ENCODE measurements at regions not wholly inside any gene's neighbourhood (a gene's known extent, or its start where the extent isn't known, plus 50 kb on each side); places are given as distances from the start of the nearest gene placed in this dataset.

- TF ChIP-seq HNRNPLL (IDR thresholded peaks at IDR 0.05; ENCODE audit: low read depth, low read length, poor library complexity, severe bottlenecking) (no peak), ETV5 (CRISPR knock-in tag; IDR thresholded peaks at IDR 0.05; ENCODE audit: low read depth) (no peak), MTA1 (IDR thresholded peaks at IDR 0.05; ENCODE audit: borderline replicate concordance) (no peak), HNRNPL (IDR thresholded peaks at IDR 0.05; ENCODE audit: low read depth, low read length) (no peak), HLTF (IDR thresholded peaks at IDR 0.05) (no peak), CBX3 (IDR thresholded peaks at IDR 0.05; ENCODE audit: borderline replicate concordance in 1 of 2, low read length in 2 of 2) (peak in 1 of 2 experiments; percentile 46; a peak in 1 of 3 replicates), FOXJ2 (tag; IDR thresholded peaks at IDR 0.05) (peak; percentile 75), ZFP1 (CRISPR knock-in tag; IDR thresholded peaks at IDR 0.05) (no peak), CBX1 (IDR thresholded peaks at IDR 0.05; ENCODE audit: low read depth) (0 out of 2 replicates have a peak, but pooled peaks have one; percentile 17), SOX6 (IDR thresholded peaks at IDR 0.05) (peak; percentile 65), CREM (IDR thresholded peaks at IDR 0.05; ENCODE audit: low read depth) (0 out of 2 replicates have a peak, but pooled peaks have one; percentile 48), YY1 (IDR thresholded peaks at IDR 0.05; ENCODE audit: borderline replicate concordance in 1 of 3, control insufficient read depth in 1 of 3, extremely low read depth in 1 of 3, insufficient read depth in 3 of 3, insufficient read length in 1 of 3, insufficient replicate concordance in 2 of 3, low read depth in 1 of 3, low read length in 2 of 3) (peak in 1 of 3 experiments; percentile 38), FOXA1 (IDR thresholded peaks at IDR 0.05; ENCODE audit: borderline replicate concordance) (0 out of 2 replicates have a peak, but pooled peaks have one; percentile 41), CHD2 (IDR thresholded peaks at IDR 0.05; ENCODE audit: low read depth, low read length) (peak; percentile 18; the same call in 1 of the 2 replicates), NRF1 (conservative IDR thresholded peaks at IDR 0.05 in 1 of 2, IDR thresholded peaks at IDR 0.05 in 1 of 2) (peak; percentile 35 to 50; a peak in 2 of 4 replicates), TRIM24 (IDR thresholded peaks at IDR 0.05) (peak; percentile 68 to 78), FOXK2 (conservative IDR thresholded peaks at IDR 0.05 in 1 of 2, IDR thresholded peaks at IDR 0.05 in 1 of 2; ENCODE audit: low read depth in 2 of 2) (peak; percentile 96 to 98), HMBOX1 (IDR thresholded peaks at IDR 0.05) (peak; percentile 55; the same call in 1 of the 2 replicates), ZNF57 (CRISPR knock-in tag; IDR thresholded peaks at IDR 0.05) (no peak), BACH1 (tag; IDR thresholded peaks at IDR 0.05) (0 out of 2 replicates have a peak, but pooled peaks have one; percentile 33), SRSF9 (IDR thresholded peaks at IDR 0.05; ENCODE audit: borderline replicate concordance, low read depth, low read length) (no peak), ZNF23 (CRISPR knock-in tag; IDR thresholded peaks at IDR 0.05) (no peak), GTF3C2 (IDR thresholded peaks at IDR 0.05; ENCODE audit: borderline replicate concordance, extremely low read depth, insufficient read length) (no peak), FOXK1 (CRISPR knock-in tag; IDR thresholded peaks at IDR 0.05; ENCODE audit: borderline replicate concordance) (0 out of 2 replicates have a peak, but pooled peaks have one; percentile 42), MCM2 (IDR thresholded peaks at IDR 0.05; ENCODE audit: low read depth) (no peak), CBFA2T3 (IDR thresholded peaks at IDR 0.05) (peak; percentile 73)
Observed at GRCh38 chr4:72846280-72847111, 223.0 kb downstream of the COX18 start (continued).
